Sigmoid colon (tissue), 4 donors: ENCODE measurements at regions not wholly inside any gene's neighbourhood (a gene's known extent, or its start where the extent isn't known, plus 50 kb on each side); places are given as distances from the start of the nearest gene placed in this dataset.

ENCODE experiments used
- CTCF ChIP-seq, 4 experiments: fragments of 450-650 bp in 3 of 4; fragments of 200-600 bp in 1 of 4; IDR thresholded peaks; one replicate each; pipeline ENCODE4 v1.5.1; 2016 to 2019; ENCODE audit warnings: antibody characterized with exemption in 4 of 4, mild to moderate bottlenecking in 3 of 4, moderate library complexity in 2 of 4
- EP300 ChIP-seq, 4 donors: sonication (generic); formaldehyde crosslinking; IDR thresholded peaks; one replicate each; pipeline ENCODE4 v1.6.1; 2017; ENCODE audit warnings: antibody characterized with exemption in 4 of 4
- POLR2A ChIP-seq, 2 donors: fragments of 450-650 bp; IDR thresholded peaks; one replicate each; pipeline ENCODE4 v1.6.1; 2016; ENCODE audit warnings: antibody characterized with exemption in 2 of 2, mild to moderate bottlenecking in 2 of 2, moderate library complexity in 2 of 2
- POLR2AphosphoS5 ChIP-seq, 4 donors: sonication (generic); formaldehyde crosslinking; IDR thresholded peaks; one replicate each; pipeline ENCODE4 v1.6.1; 2017; ENCODE audit warnings: antibody characterized with exemption in 4 of 4

DNA sequence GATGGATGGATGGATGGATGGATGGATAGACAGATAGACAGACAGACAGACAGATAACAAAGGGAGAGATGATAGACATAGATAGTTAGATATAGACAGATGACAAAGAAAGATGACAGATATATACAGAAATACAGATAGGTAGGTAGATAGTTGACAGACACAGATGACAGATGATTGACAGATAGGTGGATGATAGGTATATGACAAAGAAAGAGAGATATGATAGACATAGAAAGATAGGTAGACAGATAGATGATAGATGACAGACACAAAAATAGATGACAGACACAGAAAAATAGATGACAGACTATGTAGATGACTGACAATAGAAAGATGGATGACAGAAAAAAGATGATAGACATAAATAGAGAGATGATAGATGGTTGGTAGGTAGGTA is 200.0 kb upstream of the TAS2R1 start:
- TF ChIP-seq CTCF (IDR thresholded peaks at IDR 0.05) = no peak
- TF ChIP-seq POLR2A (IDR thresholded peaks at IDR 0.05) = no peak
- no peak for TF ChIP-seq EP300 (IDR thresholded peaks at IDR 0.05)
- no peak for TF ChIP-seq POLR2AphosphoS5 (IDR thresholded peaks at IDR 0.05)
